Colonic mucosa (tissue), 4 donors: ENCODE measurements at regions not wholly inside any gene's neighbourhood (a gene's known extent, or its start where the extent isn't known, plus 50 kb on each side); places are given as distances from the start of the nearest gene placed in this dataset.

Experiments used
- DNase-seq: peaks from one replicate; pipeline ENCODE4 v3.0.0-alpha.2; 2020
- H3K27ac ChIP-seq: fragments of 200-600 bp; one replicate; pipeline ENCODE4 v1.8.0; 2021
- H3K27me3 ChIP-seq: fragments of 200-600 bp; one replicate; pipeline ENCODE4 v1.8.0; 2021
- H3K36me3 ChIP-seq: fragments of 200-600 bp; one replicate; pipeline ENCODE4 v1.8.0; 2021
- H3K4me1 ChIP-seq: fragments of 200-600 bp; one replicate; pipeline ENCODE4 v1.8.0; 2021; ENCODE audit warnings: mild to moderate bottlenecking
- H3K4me3 ChIP-seq: fragments of 200-600 bp; one replicate; pipeline ENCODE4 v1.8.0; 2021
- H3K9ac ChIP-seq, 2 donors: one replicate each; pipeline ENCODE4 v1.7.0; 2013; ENCODE audit warnings: control low read depth in 2 of 2, low read depth in 2 of 2, low read length in 2 of 2
- H3K9me3 ChIP-seq: fragments of 200-600 bp; one replicate; pipeline ENCODE4 v1.8.0; 2021
- CTCF ChIP-seq: fragments of 200-600 bp; IDR thresholded peaks from one replicate; pipeline ENCODE4 v1.8.0; 2022; ENCODE audit warnings: antibody characterized with exemption, mild to moderate bottlenecking
- intact Hi-C: fragments of 100-400 bp; cut with DNase I; formaldehyde crosslinking; loops from one replicate; pipeline ENCODE4 v1.14.1; 2022
- donor health status: healthy.
- donor health status: DM: no; HTN: no; CAD: no.
- donor health status: DM: no; HTN: no; CAD: no.

GRCh38 chr2:234307322-234307961 lies 189.4 kb downstream of the ARL4C start:
- no peaks in the 10 kb centered on the region for H3K9me3 ChIP-seq
- H3K9ac ChIP-seq = no peak overlapping the region
- no peaks in the 10 kb centered on the region for H3K36me3 ChIP-seq
- H3K27me3 ChIP-seq = no peaks in the 10 kb centered on the region
- TF ChIP-seq CTCF = no peak
- no peak for DNase-seq
- no peak overlapping the region for H3K27ac ChIP-seq
- no peaks in the 10 kb centered on the region for H3K4me1 ChIP-seq
- intact Hi-C loops = no loop called here
- H3K4me3 ChIP-seq = no peak overlapping the region

GRCh38 chr2:234306426-234307173 lies 190.3 kb downstream of the ARL4C start:
- H3K4me3 ChIP-seq = no peak overlapping the region
- no peaks in the 10 kb centered on the region for H3K27me3 ChIP-seq
- intact Hi-C loops = no loop called here
- no peaks in the 10 kb centered on the region for H3K4me1 ChIP-seq
- no peak overlapping the region for H3K27ac ChIP-seq
- DNase-seq = no peak
- no peak for TF ChIP-seq CTCF
- H3K9me3 ChIP-seq = no peaks in the 10 kb centered on the region
- H3K36me3 ChIP-seq = no peaks in the 10 kb centered on the region
- no peak overlapping the region for H3K9ac ChIP-seq

- Histone ChIP-seq H3K9ac (no peak overlapping the region), H3K4me3 (no peak overlapping the region), H3K36me3 (no peaks in the 10 kb centered on the region), H3K4me1 (no peaks in the 10 kb centered on the region), H3K9me3 (no peaks in the 10 kb centered on the region), H3K27ac (no peak overlapping the region), H3K27me3 (no peaks in the 10 kb centered on the region)
- no peak for DNase-seq
- TF ChIP-seq CTCF = no peak
- intact Hi-C loops = no loop called here
These were observed 191.0 kb downstream of the ARL4C start for GRCh38 chr2:234305846-234306245.

GRCh38 chr2:234304950-234305349 lies 191.9 kb downstream of the ARL4C start:
- DNase-seq = no peak
- H3K27me3 ChIP-seq = no peaks in the 10 kb centered on the region
- intact Hi-C loops = no loop called here
- no peak overlapping the region for H3K27ac ChIP-seq
- H3K9me3 ChIP-seq = no peaks in the 10 kb centered on the region
- no peak for TF ChIP-seq CTCF
- no peaks in the 10 kb centered on the region for H3K4me1 ChIP-seq
- H3K9ac ChIP-seq = no peak overlapping the region
- no peak overlapping the region for H3K4me3 ChIP-seq
- no peaks in the 10 kb centered on the region for H3K36me3 ChIP-seq

- no peak overlapping the region for H3K4me3 ChIP-seq
- no peak overlapping the region for H3K9ac ChIP-seq
- no peak for DNase-seq
- no peaks in the 10 kb centered on the region for H3K27me3 ChIP-seq
- no peak for TF ChIP-seq CTCF
- H3K27ac ChIP-seq = no peak overlapping the region
- H3K36me3 ChIP-seq = no peaks in the 10 kb centered on the region
- intact Hi-C loops = no loop called here
- no peaks in the 10 kb centered on the region for H3K9me3 ChIP-seq
- no peaks in the 10 kb centered on the region for H3K4me1 ChIP-seq
These were observed 194.3 kb downstream of the ARL4C start for GRCh38 chr2:234302664-234302991.
